CD4-positive, alpha-beta T cell treated with Interleukin-1 beta for 1 hour (primary cell): ENCODE measurements at regions not wholly inside any gene's neighbourhood (a gene's known extent, or its start where the extent isn't known, plus 50 kb on each side); places are given as distances from the start of the nearest gene placed in this dataset.
"Not testable (repeated sequence)": the region's sequence is repeated elsewhere in the genome, so short reads cannot be mapped to it uniquely, and the experiment has no call there.

Experiments
- DNase-seq, 2 donors: peaks; one replicate each; pipeline ENCODE4 v3.0.0-alpha.2; 2020 to 2022

DNA sequence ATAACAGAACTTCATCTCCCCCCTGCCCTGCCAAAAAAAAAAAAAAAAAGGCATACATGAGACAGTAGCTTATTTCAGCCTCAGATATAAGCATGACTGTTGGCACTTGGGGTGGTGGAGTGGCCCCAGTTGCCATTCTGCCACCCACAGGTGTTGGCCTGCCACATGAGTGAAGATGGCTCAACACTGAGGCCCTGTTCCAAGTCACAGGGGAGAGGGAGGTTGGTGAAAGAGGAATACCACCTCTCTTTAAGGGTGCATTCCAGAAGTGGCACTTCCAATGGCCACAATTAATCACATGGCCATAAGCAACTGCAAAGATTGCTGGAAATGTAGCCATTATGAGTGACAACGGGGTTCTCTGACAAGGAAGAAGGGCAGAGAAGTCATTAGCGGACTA lies 61.9 kb upstream of the JARID2 start:
- no peak for DNase-seq

DNA sequence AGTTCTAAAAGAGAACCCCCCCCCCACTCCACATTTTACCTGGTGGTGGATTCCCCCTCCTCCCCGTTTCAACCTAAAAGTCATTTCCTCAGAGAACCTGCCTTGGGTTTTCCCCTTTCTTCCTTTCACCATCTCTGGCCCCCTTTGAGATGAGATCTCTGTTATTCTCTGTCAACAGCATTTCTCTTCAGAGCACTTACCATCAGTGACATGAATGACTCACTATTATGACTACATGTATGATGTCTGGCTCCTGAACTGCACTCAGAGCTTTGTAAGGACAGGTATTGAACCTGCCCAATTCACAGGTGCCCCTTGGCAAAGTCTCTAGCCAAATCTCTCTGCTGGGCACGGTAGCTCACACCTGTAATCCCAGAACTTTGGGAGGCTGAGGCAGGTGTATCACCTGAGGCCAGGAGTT lies 61.4 kb upstream of the JARID2 start:
- DNase-seq, result peak in 1 of 2 donors; percentile 6

GRCh38 chr6:15185111-15185510 lies 60.8 kb upstream of the JARID2 start:
- not testable (repeated sequence) for DNase-seq

GRCh38 chr6:15193451-15193850 lies 52.4 kb upstream of the JARID2 start:
- DNase-seq, result peak in 1 of 2 donors; percentile 9

- DNase-seq, result no peak
Measured at GRCh38 chr6:15194453-15194852, 51.4 kb upstream of the JARID2 start.
